ENCODE measurements at regions not wholly inside any gene's neighbourhood (a gene's known extent, or its start where the extent isn't known, plus 50 kb on each side); places are given as distances from the start of the nearest gene placed in this dataset.

DNA sequence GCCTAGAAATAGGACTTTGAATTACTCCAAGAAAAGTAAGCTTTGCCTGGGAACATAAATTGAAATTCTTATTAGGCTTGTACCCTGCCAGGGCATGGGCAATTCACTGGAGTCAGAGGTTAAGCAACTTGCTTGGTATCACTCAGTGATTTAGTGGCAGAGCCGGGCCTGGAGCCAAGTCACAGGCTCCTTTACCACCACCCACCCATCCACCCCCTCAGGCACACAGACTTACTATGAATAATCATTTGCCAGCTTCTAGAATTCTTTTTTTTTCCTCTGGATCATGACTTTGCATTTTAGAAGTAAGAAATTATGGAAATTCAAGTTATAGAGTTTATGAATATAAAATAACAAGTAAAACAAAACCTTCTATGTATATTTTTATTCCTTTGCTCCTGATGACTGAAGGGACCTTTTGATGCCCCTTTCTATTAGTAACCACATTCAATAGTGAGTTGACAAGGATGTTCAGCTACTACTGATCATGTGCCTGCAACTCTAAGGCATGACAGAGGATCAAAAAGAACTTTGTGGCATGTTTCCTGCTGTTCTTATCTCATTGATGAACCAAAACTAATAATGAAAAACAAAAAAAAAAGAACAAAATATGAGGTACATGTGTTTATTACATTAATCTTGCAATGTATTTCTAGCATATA is 614.7 kb downstream of the TLR4 start:
- no peak for TF ChIP-seq POLR2A (IDR thresholded peaks at IDR 0.05)
- TF ChIP-seq, protein P1, sequence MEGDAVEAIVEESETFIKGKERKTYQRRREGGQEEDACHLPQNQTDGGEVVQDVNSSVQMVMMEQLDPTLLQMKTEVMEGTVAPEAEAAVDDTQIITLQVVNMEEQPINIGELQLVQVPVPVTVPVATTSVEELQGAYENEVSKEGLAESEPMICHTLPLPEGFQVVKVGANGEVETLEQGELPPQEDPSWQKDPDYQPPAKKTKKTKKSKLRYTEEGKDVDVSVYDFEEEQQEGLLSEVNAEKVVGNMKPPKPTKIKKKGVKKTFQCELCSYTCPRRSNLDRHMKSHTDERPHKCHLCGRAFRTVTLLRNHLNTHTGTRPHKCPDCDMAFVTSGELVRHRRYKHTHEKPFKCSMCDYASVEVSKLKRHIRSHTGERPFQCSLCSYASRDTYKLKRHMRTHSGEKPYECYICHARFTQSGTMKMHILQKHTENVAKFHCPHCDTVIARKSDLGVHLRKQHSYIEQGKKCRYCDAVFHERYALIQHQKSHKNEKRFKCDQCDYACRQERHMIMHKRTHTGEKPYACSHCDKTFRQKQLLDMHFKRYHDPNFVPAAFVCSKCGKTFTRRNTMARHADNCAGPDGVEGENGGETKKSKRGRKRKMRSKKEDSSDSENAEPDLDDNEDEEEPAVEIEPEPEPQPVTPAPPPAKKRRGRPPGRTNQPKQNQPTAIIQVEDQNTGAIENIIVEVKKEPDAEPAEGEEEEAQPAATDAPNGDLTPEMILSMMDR (IDR thresholded peaks at IDR 0.05), result no peak
